ENCODE measurements at regions not wholly inside any gene's neighbourhood (a gene's known extent, or its start where the extent isn't known, plus 50 kb on each side); places are given as distances from the start of the nearest gene placed in this dataset.
"Not testable (repeated sequence)": the region's sequence is repeated elsewhere in the genome, so short reads cannot be mapped to it uniquely, and the experiment has no call there.

DNA sequence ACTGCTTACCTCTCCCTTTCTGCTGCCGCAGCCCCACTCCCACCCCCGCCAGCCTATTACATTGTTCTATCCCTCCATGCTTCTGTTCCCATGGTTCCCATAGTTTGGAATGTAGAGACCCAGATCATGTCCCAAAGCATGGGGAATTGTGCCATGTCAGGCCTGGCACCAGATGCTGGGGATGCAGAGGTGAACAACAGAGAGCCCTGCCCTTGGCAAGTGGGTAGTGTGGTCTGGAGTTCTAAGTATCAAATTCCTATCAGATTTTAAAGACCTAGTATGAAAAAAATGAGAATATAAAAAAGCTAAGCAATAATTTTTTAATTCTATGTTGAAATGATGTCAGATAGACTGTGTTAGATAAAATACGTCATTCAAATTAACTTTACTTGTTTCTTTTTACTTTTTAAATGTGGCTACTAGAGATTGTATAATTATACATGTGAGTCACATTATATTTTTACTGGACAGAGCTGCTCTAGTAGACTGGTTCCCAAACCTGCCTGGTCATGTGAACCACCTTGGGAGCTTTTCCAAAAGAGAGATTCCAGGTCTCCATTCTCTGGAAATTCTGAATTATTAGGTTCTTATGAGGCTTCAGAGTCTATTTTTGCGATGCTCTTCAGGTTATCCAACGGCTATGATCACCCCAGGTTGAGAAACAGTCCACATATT is 113.0 kb upstream of the DAB1 start:
- Histone ChIP-seq H3K4me3 (replicated peaks in 1 of 3; ENCODE audit: low read depth in 2 of 3, low read length in 3 of 3) (no peak overlapping the region), H3K4me2 (replicated peaks; ENCODE audit: extremely low read depth, low read length, poor library complexity, severe bottlenecking) (no peak overlapping the region), H4K20me1 (ENCODE audit: insufficient read depth, low read length) (no peaks in the 10 kb centered on the region), H3K9ac (ENCODE audit: insufficient read depth, low read length, poor library complexity, severe bottlenecking) (no peak overlapping the region), H3K9me3 (replicated peaks in 1 of 2; ENCODE audit: control insufficient read depth in 1 of 2, insufficient read depth in 1 of 2, low read length in 2 of 2) (peaks cover 0 to 8% of the 10 kb centered on the region in 2 donors), H3K27ac (ENCODE audit: low read depth in 1 of 2, low read length in 2 of 2) (no peak overlapping the region), H3K79me2 (ENCODE audit: insufficient read depth, low read length) (no peaks in the 10 kb centered on the region), H3K27me3 (ENCODE audit: control insufficient read depth in 2 of 2, insufficient read depth in 2 of 2, low read length in 2 of 2) (no peaks in the 10 kb centered on the region), H3K4me1 (ENCODE audit: control insufficient read depth in 1 of 2, insufficient read depth in 2 of 2, low read length in 2 of 2) (no peaks in the 10 kb centered on the region), H2AFZ (ENCODE audit: insufficient read depth, low read depth, low read length, poor library complexity, severe bottlenecking) (no peak overlapping the region), H3K36me3 (replicated peaks in 1 of 2; ENCODE audit: control insufficient read depth in 1 of 2, insufficient read depth in 2 of 2, low read length in 2 of 2) (no peaks in the 10 kb centered on the region)
- no CpG with 5 or more reads among the region's 5 CpGs for WGBS (ENCODE audit: insufficient coverage)
- Mint-ChIP-seq H3K36me3 (no peaks in the 10 kb centered on the region), H3K27me3 (ENCODE audit: low read depth in 3 of 3) (peaks cover 0 to 3% (median 0%) of the 10 kb centered on the region in 3 donors), H3K4me3 (no peak overlapping the region), H3K27ac (no peak overlapping the region), H3K4me1 (no peaks in the 10 kb centered on the region), H3K9me3 (peaks cover 1 to 17% (median 10%) of the 10 kb centered on the region in 7 donors)
- intact Hi-C loops (cut with micrococcal nuclease) = no loop called here
- TF ChIP-seq, protein P1, sequence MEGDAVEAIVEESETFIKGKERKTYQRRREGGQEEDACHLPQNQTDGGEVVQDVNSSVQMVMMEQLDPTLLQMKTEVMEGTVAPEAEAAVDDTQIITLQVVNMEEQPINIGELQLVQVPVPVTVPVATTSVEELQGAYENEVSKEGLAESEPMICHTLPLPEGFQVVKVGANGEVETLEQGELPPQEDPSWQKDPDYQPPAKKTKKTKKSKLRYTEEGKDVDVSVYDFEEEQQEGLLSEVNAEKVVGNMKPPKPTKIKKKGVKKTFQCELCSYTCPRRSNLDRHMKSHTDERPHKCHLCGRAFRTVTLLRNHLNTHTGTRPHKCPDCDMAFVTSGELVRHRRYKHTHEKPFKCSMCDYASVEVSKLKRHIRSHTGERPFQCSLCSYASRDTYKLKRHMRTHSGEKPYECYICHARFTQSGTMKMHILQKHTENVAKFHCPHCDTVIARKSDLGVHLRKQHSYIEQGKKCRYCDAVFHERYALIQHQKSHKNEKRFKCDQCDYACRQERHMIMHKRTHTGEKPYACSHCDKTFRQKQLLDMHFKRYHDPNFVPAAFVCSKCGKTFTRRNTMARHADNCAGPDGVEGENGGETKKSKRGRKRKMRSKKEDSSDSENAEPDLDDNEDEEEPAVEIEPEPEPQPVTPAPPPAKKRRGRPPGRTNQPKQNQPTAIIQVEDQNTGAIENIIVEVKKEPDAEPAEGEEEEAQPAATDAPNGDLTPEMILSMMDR (IDR thresholded peaks at IDR 0.05) = no peak
- DNase-seq = no peak

DNA sequence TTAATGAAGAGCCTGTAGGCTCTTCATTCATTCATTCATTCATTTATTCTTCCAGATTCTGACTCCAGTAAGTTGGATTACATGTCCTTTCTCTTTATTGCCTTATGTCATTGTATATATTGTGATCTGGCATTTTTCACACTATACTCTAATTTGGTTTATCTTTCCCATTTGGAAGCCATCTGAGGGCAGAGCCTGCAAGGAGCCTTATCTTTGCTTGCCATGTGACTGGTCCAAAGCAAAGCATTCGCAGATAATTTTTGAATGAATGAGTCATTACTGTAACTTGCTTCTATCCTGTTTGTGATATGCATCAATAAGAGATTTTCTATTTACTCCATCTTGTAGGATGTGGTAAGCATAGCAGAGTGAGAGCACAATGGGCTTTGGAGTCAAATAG is 108.4 kb upstream of the DAB1 start:
- Histone ChIP-seq H4K20me1 (ENCODE audit: insufficient read depth, low read length) (no peaks in the 10 kb centered on the region), H3K4me2 (replicated peaks; ENCODE audit: extremely low read depth, low read length, poor library complexity, severe bottlenecking) (no peak overlapping the region), H2AFZ (ENCODE audit: insufficient read depth, low read depth, low read length, poor library complexity, severe bottlenecking) (no peak overlapping the region), H3K9ac (ENCODE audit: insufficient read depth, low read length, poor library complexity, severe bottlenecking) (no peak overlapping the region), H3K9me3 (replicated peaks in 1 of 2; ENCODE audit: control insufficient read depth in 1 of 2, insufficient read depth in 1 of 2, low read length in 2 of 2) (peaks cover 0 to 3% of the 10 kb centered on the region in 2 donors), H3K27me3 (ENCODE audit: control insufficient read depth in 2 of 2, insufficient read depth in 2 of 2, low read length in 2 of 2) (no peaks in the 10 kb centered on the region), H3K36me3 (replicated peaks in 1 of 2; ENCODE audit: control insufficient read depth in 1 of 2, insufficient read depth in 2 of 2, low read length in 2 of 2) (no peaks in the 10 kb centered on the region), H3K4me1 (ENCODE audit: control insufficient read depth in 1 of 2, insufficient read depth in 2 of 2, low read length in 2 of 2) (no peaks in the 10 kb centered on the region), H3K27ac (ENCODE audit: low read depth in 1 of 2, low read length in 2 of 2) (no peak overlapping the region), H3K4me3 (replicated peaks in 1 of 3; ENCODE audit: low read depth in 2 of 3, low read length in 3 of 3) (no peak overlapping the region), H3K79me2 (ENCODE audit: insufficient read depth, low read length) (no peaks in the 10 kb centered on the region)
- Mint-ChIP-seq H3K4me3 (no peak overlapping the region), H3K4me1 (no peaks in the 10 kb centered on the region), H3K36me3 (no peaks in the 10 kb centered on the region), H3K27ac (no peak overlapping the region), H3K9me3 (peaks cover 0 to 14% (median 7%) of the 10 kb centered on the region in 7 donors), H3K27me3 (ENCODE audit: low read depth in 3 of 3) (no peaks in the 10 kb centered on the region)
- WGBS (ENCODE audit: insufficient coverage) = no CpG with 5 or more reads among the region's 1 CpG
- intact Hi-C loops (cut with micrococcal nuclease) = no loop called here
- no peak for DNase-seq
- TF ChIP-seq, protein P1 (IDR thresholded peaks at IDR 0.05) = no peak

DNA sequence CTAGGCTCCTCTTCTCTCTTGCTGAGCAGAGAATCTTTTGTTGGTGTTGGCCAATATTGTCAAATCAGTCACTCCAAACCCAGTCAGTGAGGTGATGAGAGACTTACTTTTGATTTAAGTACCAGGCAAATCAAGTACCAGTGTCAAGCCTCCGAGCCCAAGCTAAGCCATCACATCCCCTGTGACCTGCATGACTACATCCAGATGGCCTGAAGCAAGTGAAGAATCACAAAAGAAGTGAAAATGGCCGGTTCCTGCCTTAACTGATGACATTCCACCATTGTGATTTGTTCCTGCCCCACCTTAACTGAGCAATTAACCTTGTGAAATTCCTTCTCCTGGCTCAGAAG is 107.0 kb upstream of the DAB1 start:
- H3K27ac ChIP-seq (ENCODE audit: low read depth in 1 of 2, low read length in 2 of 2); H3K4me2 ChIP-seq (replicated peaks; ENCODE audit: extremely low read depth, low read length, poor library complexity, severe bottlenecking); H3K4me3 ChIP-seq (replicated peaks in 1 of 3; ENCODE audit: low read depth in 2 of 3, low read length in 3 of 3); H3K4me3 Mint-ChIP-seq; DNase-seq; H3K27me3 Mint-ChIP-seq (ENCODE audit: low read depth in 3 of 3); H3K9ac ChIP-seq (ENCODE audit: insufficient read depth, low read length, poor library complexity, severe bottlenecking); H2AFZ ChIP-seq (ENCODE audit: insufficient read depth, low read depth, low read length, poor library complexity, severe bottlenecking); H3K9me3 ChIP-seq (replicated peaks in 1 of 2; ENCODE audit: control insufficient read depth in 1 of 2, insufficient read depth in 1 of 2, low read length in 2 of 2); H3K79me2 ChIP-seq (ENCODE audit: insufficient read depth, low read length); H3K36me3 Mint-ChIP-seq; H3K4me1 Mint-ChIP-seq; H3K36me3 ChIP-seq (replicated peaks in 1 of 2; ENCODE audit: control insufficient read depth in 1 of 2, insufficient read depth in 2 of 2, low read length in 2 of 2); H3K27ac Mint-ChIP-seq; H3K27me3 ChIP-seq (ENCODE audit: control insufficient read depth in 2 of 2, insufficient read depth in 2 of 2, low read length in 2 of 2); H4K20me1 ChIP-seq (ENCODE audit: insufficient read depth, low read length); H3K4me1 ChIP-seq (ENCODE audit: control insufficient read depth in 1 of 2, insufficient read depth in 2 of 2, low read length in 2 of 2); intact Hi-C loops (cut with micrococcal nuclease): not testable (repeated sequence)
- WGBS (ENCODE audit: insufficient coverage) = 67% methylated on average over 1 of the region's 2 CpGs
- H3K9me3 Mint-ChIP-seq = peaks cover 0 to 10% (median 7%) of the 10 kb centered on the region in 7 donors
